ENCODE measurements at regions not wholly inside any gene's neighbourhood (a gene's known extent, or its start where the extent isn't known, plus 50 kb on each side); places are given as distances from the start of the nearest gene placed in this dataset.
A peak's percentile ranks its signal among the peaks of the same experiment; 100 is the strongest.
"Not testable (repeated sequence)": the region's sequence is repeated elsewhere in the genome, so short reads cannot be mapped to it uniquely, and the experiment has no call there.

- no peak for DNase-seq
These were observed 288.1 kb upstream of the POU1F1 start for GRCh38 chr3:87564438-87564837.

DNA sequence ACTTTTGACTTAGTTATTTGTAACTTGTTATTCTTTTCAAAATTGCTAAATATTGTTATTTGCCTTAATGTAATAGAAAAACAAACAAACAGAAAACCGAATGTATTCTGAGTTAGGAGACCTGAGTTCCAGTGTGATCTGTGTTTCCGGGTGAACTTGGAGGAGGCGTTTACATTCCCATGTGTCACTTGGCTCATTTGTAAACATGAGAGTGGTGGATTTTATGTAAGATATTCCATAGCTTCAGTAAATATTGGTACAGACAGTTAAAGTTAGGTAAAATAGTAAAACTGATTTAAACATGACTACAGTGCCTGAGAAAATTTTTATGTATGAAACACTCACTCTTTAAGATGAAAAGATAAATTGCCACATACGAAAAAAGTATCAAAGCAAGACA is 287.3 kb upstream of the POU1F1 start:
- DNase-seq, result no peak

DNA sequence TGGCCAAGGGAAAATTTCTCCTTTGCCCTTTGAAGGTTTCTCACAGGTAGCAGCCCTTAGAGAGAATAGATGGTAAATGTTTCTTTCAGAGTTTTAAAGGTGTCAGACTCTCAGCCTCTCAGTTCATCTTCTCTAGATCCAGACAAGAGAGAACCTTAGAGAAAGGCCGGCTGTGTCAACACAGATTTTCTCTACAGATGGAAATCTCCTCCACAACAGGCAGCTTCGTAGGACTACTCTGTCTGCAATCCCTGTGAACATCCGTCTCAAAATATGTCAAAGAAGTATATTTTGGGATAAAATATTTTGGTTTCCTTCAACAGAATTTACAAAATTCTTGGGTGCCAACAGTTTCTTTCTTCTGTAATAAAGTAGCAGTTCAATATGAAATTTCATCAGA is 282.1 kb upstream of the POU1F1 start:
- DNase-seq, result no peak

DNA sequence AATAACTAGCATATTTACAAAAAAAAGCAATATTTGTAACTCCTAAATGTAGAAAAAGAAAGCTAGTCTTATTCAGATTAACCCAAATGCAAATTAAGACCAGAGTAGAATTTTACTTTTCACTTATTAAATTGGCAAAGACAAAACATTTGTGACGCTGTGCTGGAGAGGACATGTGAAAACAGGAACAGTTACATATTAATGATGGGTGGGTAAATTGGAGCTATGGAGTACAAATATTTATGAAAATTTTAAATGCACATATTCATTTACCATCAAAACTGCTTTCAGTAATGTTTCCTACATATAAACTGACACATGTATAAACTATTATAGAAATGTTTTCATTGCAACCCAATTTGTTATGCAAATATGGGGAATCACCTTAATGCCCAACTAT is 278.9 kb upstream of the POU1F1 start:
- DNase-seq, result no peak

DNA sequence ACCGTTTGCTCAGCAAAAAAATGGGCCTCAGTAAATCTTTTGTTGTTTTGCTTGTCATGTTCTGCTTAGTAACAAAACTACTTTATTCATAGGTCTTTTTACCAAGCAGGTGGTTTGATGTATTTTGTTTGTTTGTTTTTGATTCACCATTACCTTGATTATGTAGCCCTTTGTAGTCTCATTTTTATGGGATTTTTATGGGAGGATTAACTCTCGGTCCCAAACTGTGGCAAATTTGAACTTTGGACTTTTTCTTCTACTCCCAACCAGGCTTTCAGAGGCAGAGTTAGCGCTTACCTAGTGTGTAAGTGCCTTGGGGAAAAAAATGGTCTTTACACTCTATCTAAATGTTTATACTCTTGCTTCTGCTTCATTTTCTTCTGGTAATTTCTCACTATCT is 276.7 kb upstream of the POU1F1 start:
- DNase-seq, result no peak

GRCh38 chr3:87550892-87551291 is 274.5 kb upstream of the POU1F1 start:
- no peak for DNase-seq

DNA sequence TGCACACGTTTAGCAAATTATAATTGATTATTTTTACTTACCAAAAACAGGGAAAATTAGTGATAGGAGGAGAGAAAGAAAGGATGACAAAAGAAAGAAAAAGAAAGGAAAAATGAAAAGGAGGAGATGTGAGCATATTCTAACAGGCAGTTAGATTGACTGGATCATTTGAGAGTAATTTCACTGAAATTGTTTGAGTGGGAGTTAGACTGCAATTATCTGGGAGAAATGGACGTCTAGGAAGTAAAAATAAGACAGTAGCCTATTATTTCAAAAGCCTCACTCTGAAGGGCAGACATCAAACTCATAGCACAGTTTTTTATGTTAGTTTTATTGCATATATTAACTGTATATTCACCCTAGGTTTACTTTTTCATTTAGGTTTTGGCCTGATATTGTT is 272.8 kb upstream of the POU1F1 start:
- DNase-seq, result no peak

- DNase-seq, result no peak
These were observed 271.9 kb upstream of the POU1F1 start for GRCh38 chr3:87548271-87548670.

DNA sequence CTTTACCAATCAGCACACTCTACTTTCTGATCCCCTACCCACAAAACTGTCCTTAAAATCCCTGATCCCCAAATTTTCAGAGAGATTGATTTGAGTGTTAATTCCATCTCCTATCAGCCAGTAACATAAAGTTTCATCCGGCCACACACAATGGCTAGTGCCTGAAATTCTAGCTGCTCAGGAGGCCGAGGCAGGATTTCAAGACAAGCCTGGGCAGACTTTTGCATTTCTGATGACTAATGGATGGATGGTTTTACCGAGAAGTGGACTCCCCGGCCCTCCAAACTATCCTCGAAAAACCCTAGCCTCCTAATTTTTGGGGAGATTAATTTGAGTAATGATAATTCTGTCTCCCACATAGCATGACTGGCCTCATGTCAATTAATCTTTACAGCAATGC is 269.8 kb upstream of the POU1F1 start:
- DNase-seq, result no peak

GRCh38 chr3:87543408-87543807 is 267.0 kb upstream of the POU1F1 start:
- DNase-seq, result not testable (repeated sequence)

- DNase-seq, result no peak
These were observed 265.3 kb upstream of the POU1F1 start for GRCh38 chr3:87541723-87542122.

DNA sequence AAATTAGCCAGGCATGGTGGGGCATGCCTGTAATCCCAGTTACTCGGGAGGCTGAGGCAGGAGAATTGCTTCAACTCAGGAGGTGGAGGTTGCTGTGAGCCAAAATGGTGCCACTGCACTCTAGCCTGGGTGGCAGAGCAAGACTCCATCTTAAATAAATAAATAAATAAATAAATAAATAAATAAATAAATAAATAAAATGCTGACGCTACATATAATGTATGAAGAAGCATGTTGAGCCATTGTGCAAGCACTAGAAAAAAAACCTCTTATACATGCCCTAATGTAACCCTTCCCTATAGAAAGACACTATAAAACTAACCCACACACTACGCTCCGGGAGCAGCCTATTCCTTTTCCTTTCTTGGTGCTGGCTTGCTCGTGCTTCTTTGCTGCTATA is 262.3 kb upstream of the POU1F1 start:
- not testable (repeated sequence) for DNase-seq

- no peak for DNase-seq
These were observed 233.0 kb upstream of the POU1F1 start for GRCh38 chr3:87509401-87509800.

DNA sequence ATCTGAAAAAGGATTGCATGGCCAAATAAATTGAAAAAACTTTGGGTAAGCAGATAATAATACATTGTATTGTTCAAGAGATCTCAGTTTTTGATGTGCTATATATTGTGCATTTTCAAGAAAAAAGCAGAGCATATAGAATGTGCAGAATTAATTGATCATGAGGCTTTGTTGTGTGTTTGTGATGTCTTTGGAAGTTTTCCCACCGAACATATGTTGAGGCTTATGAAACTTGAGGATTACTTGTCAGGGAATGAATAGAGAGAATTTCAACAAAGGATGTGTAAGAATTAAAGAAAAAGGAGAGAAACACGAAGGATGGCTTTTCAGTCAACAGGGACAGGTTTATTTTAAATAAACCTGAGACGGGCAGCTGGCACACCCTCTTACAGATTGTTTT is 232.5 kb upstream of the POU1F1 start:
- no peak for DNase-seq

DNA sequence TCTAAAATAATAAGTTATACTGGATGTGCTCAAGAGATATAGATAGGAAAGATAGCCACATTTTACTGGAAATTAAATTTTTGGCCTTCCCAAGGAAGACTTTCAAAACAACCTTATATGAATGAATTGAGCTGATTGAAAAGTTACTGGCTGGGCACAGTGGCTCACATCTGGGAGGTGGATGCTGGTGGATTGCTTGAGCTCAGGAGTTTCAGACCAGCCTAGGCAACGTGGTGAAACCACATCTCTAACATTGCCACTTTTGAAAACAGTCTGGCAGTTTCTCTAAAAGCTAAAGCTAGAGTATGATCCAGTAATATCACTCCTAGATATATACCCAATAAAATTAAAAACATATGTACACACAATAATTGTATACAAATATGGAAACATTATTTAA is 231.4 kb upstream of the POU1F1 start:
- DNase-seq, result no peak

- peak in 1 of 2 experiments; percentile 0 for DNase-seq
These were observed 227.6 kb upstream of the POU1F1 start for GRCh38 chr3:87503900-87504498.

DNA sequence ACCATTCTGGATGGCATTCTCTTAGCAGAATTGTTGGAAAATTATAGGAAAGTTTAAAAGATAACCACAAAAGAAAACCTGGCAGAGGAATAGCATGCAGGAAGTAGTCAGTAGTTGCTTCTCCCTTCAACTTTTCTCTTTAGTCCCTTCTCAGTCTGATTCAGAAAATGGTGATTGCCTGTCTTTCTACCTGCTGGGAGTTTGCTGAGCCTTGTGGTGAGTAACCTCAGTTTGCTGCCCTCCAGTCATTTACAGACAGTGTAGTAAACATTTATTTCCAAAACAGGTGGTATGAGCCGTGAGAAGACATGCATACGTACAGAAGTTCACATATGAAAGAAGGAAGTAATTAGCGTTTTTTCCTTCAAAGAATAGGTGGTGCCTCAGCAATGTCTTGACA is 224.7 kb upstream of the POU1F1 start:
- DNase-seq, result no peak

DNA sequence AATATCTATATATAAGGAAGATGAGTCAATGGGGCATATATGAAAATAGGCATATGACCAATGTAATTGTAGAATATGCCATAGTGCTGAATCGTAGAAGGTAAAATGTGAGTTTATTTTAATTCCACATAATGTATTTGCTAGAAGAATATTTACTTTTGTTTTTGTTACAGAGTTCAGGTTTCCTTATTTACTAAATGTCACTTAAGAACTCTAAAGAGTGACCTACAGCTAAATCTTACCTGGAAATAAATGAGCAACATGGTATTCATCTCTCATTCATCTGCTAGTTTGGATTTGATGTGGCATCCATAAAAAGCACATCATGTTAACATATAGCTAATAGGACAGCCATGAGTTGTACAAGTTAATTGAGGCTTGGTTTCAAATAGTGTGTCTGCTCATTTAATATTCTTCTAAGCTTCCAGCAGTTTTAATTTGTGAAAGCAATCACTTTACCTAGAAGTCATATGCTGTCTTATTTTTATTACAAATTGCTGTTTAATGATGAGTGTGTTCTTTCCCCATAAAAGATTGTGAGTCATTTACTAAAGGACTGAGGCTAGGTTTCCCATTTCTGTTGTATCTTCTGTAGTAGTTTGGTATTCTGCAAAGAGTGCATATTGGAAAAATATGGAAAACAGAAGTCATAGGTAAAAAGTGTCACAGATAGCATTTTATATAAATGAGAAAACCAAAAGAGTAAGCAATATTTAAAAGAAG is 222.1 kb upstream of the POU1F1 start:
- DNase-seq, result no peak

DNA sequence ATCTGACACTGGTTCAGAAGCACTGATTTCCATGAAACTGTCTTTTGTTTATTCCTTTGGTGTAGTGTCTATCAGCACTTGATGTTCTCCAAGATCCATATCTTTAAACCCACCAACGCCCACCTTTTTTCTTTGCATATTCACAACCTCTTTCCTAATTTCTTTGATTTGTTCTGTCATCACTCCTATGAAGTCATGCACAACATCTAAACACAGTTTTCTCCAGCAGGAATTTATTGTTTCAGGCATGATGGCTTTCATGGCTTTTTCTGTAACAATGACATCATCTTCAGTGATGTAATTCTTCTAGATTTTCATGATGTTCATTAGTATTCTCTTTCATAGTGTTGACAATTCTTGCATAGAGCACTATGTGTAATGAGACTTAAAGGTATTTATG is 219.6 kb upstream of the POU1F1 start:
- no peak for DNase-seq

DNA sequence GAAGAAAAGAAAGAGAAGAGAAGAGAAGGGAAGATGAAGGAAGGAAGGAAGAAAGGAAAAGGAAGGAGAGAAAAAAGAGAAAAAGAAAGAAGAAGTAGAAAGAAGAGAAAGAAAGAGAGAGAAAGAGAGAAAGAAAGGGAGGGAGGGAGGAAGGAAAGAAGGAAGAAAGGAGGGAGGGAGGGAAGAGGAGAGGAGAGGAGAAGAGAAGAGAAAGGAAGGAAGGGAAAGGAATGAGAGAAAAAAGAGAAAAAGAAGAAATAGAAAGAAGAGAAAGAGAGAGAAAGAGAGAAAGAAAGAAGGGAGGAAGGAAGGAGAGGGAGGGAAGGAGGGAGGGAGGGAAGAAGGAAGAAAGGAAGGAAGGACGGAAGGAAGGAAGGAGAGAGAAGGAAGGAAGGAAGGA is 217.9 kb upstream of the POU1F1 start:
- DNase-seq, result no peak

DNA sequence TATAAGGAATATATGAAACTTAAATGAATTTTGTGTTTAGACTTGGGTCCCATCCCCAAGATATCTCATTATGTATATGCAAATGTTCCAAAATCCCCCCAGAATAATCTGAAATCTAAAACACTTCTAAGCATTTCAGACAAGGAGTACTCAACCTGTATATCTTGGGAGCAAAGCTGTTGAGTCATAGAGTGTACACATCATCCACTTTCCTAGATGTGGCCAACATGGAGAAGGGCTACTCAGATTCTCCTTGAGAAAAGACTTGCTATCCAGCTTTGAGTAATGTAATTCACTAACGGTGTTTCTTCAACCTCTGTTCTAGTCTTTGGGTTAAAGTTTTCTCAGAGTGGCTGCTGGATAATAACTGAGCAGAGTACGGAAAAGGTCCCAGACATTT is 215.5 kb upstream of the POU1F1 start:
- no peak for DNase-seq

DNA sequence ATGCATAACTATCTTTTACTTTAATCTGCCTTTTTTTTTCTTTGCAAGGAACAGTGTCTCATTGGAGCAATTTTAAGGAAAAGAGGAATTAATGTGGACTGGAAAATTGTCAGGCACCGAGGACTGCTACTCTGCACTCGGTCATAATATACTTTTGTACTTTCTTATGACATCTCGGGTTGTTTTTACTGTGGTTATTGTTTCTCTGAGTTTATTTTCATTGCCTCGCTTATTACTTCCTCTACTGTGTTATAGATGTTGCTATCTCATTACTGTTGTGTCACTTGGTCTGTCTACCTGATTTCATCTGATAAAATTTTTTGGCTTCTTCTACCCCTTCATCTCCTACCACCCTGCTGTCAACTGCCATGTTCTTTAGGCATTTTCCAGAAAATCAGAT is 213.5 kb upstream of the POU1F1 start:
- DNase-seq, result no peak

GRCh38 chr3:87488765-87489164 is 212.4 kb upstream of the POU1F1 start:
- no peak for DNase-seq

GRCh38 chr3:87486635-87487034 is 210.3 kb upstream of the POU1F1 start:
- not testable (repeated sequence) for DNase-seq

DNA sequence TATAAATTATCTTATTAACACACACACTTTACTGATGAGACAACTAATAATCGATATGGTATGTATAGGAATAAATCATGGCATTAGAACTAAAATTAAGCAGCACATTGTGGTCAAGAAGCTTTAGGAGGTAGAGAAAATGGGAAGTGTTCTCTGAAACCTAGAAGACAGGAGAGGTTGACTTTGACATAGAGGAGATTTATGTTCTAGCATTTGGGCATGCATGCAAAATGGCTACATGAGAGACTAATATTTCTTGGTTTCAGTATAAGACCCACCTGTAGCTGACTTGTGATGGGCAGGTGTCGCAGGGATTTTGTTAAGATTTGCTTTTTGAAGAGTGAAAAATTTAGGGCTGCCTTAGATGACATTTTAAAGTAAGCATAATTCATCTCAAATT is 209.7 kb upstream of the POU1F1 start:
- DNase-seq, result no peak

All from NCI-H187 (cell line).